B cell (primary cell): ENCODE measurements at regions not wholly inside any gene's neighbourhood (a gene's known extent, or its start where the extent isn't known, plus 50 kb on each side); places are given as distances from the start of the nearest gene placed in this dataset.

Experiments
- CTCF ChIP-seq: fragments of 200-600 bp; IDR thresholded peaks from one replicate; pipeline ENCODE4 v1.8.0; 2022; ENCODE audit warnings: antibody characterized with exemption, mild to moderate bottlenecking
- EZH2 ChIP-seq: IDR thresholded peaks from 2 replicates; pipeline ENCODE4 v1.6.1; 2012; ENCODE audit warnings: borderline replicate concordance, low read depth, mild to moderate bottlenecking, moderate library complexity, low read length; ENCODE audit not compliant: insufficient read depth, poor library complexity, severe bottlenecking

GRCh38 chr10:5582736-5583135 is 58.0 kb downstream of the CALML3 start:
- no peak for TF ChIP-seq EZH2
- TF ChIP-seq CTCF = no peak
